Esophagus squamous epithelium (tissue), 5 donors: ENCODE measurements at regions not wholly inside any gene's neighbourhood (a gene's known extent, or its start where the extent isn't known, plus 50 kb on each side); places are given as distances from the start of the nearest gene placed in this dataset.

ENCODE experiments used
- DNase-seq: peaks from one replicate; lab custom pipeline; 2025; lab: John Stamatoyannopoulos, UW
- H3K27ac ChIP-seq, 4 donors: fragments of 200-600 bp; sonication (generic); one replicate each; pipeline ENCODE4 v1.5.1; 2016 to 2019; ENCODE audit warnings: mild to moderate bottlenecking in 1 of 4
- H3K27me3 ChIP-seq, 4 donors: fragments of 200-600 bp; sonication (generic); 1 replicate in 3 of 4; 2 replicates in 1 of 4; pipeline versions ENCODE4 v1.5.1 to v1.6.0; 2017 to 2021; ENCODE audit warnings: antibody characterized with exemption in 1 of 4
- H3K36me3 ChIP-seq, 3 donors: fragments of 200-600 bp; sonication (generic); one replicate each; pipeline ENCODE4 v1.5.1; 2016 to 2019
- H3K4me1 ChIP-seq, 3 donors: fragments of 200-600 bp; sonication (generic); one replicate each; pipeline ENCODE4 v1.5.1; 2017 to 2019
- H3K4me3 ChIP-seq, 4 donors: fragments of 200-600 bp; sonication (generic); 1 replicate in 3 of 4; 2 replicates in 1 of 4; pipeline ENCODE4 v1.5.1; 2016 to 2019; ENCODE audit warnings: mild to moderate bottlenecking in 2 of 4, moderate library complexity in 1 of 4
- H3K9me3 ChIP-seq, 3 donors: fragments of 200-600 bp; sonication (generic); one replicate each; pipeline ENCODE4 v1.5.1; 2016 to 2019
- CTCF ChIP-seq, 6 experiments: fragments of 450-650 bp in 4 of 6; fragments of 200-600 bp in 2 of 6; sonication (generic) in 2 of 6; IDR thresholded peaks; one replicate each; pipeline ENCODE4 v1.5.1; 2016 to 2019; ENCODE audit warnings: antibody characterized with exemption in 6 of 6, mild to moderate bottlenecking in 4 of 6, moderate library complexity in 4 of 6
- POLR2A ChIP-seq, 4 donors: fragments of 450-650 bp; IDR thresholded peaks; one replicate each; pipeline ENCODE4 v1.6.1; 2017; ENCODE audit warnings: antibody characterized with exemption in 4 of 4, mild to moderate bottlenecking in 4 of 4, moderate library complexity in 3 of 4
- WGBS, 2 donors: methylation state at CpG; one replicate each; pipeline ENCODE4 v1.1.5; 2018; 5-methylcytosine and 5-hydroxymethylcytosine counted together
- intact Hi-C: fragments of 100-400 bp; cut with DNase I; formaldehyde crosslinking; loops from one replicate; pipeline ENCODE4 v1.15.0; 2022
- donor health status: DM: yes; HTN: yes; CAD: no.

- H3K9me3 ChIP-seq = no peaks in the 10 kb centered on the region
- DNase-seq = no peak
- WGBS, 2 donors = 72 to 81% methylated on average over 5 of the region's 6 CpGs
- H3K36me3 ChIP-seq = no peaks in the 10 kb centered on the region
- H3K27me3 ChIP-seq = peaks cover 0 to 5% (median 0%) of the 10 kb centered on the region in 4 donors
- H3K27ac ChIP-seq = no peak overlapping the region
- no peak overlapping the region for H3K4me3 ChIP-seq
- peaks cover 0 to 6% (median 0%) of the 10 kb centered on the region in 3 donors for H3K4me1 ChIP-seq
- no peak for TF ChIP-seq POLR2A (IDR thresholded peaks at IDR 0.05)
- TF ChIP-seq CTCF (IDR thresholded peaks at IDR 0.05) = no peak
- intact Hi-C loops = no loop called here
Observed at GRCh38 chr9:90058182-90058763, 453.5 kb downstream of the GADD45G start.

- Histone ChIP-seq H3K36me3 (no peaks in the 10 kb centered on the region), H3K27ac (no peak overlapping the region), H3K4me3 (no peak overlapping the region), H3K9me3 (no peaks in the 10 kb centered on the region), H3K27me3 (peaks cover 0 to 5% (median 0%) of the 10 kb centered on the region in 4 donors), H3K4me1 (peaks cover 0 to 6% (median 0%) of the 10 kb centered on the region in 3 donors)
- no peak for DNase-seq
- intact Hi-C loops = no loop called here
- WGBS, 2 donors = 85 to 90% methylated on average over 6 to 8 of the region's 8 CpGs
- TF ChIP-seq CTCF (IDR thresholded peaks at IDR 0.05) (no peak), POLR2A (IDR thresholded peaks at IDR 0.05) (no peak)
Observed at GRCh38 chr9:90059436-90059835, 454.6 kb downstream of the GADD45G start.

- Histone ChIP-seq H3K36me3 (no peaks in the 10 kb centered on the region), H3K27me3 (no peaks in the 10 kb centered on the region), H3K4me3 (no peak overlapping the region), H3K27ac (no peak overlapping the region), H3K4me1 (peaks cover 0 to 6% (median 0%) of the 10 kb centered on the region in 3 donors), H3K9me3 (no peaks in the 10 kb centered on the region)
- DNase-seq = no peak
- intact Hi-C loops = no loop called here
- 60 to 73% methylated on average over 8 of the region's 8 CpGs for WGBS, 2 donors
- TF ChIP-seq POLR2A (IDR thresholded peaks at IDR 0.05) = no peak
- TF ChIP-seq CTCF (IDR thresholded peaks at IDR 0.05) = no peak
Observed at GRCh38 chr9:90060256-90060655, 455.4 kb downstream of the GADD45G start.

- DNase-seq = no peak
- Histone ChIP-seq H3K4me3 (no peak overlapping the region), H3K36me3 (no peaks in the 10 kb centered on the region), H3K9me3 (no peaks in the 10 kb centered on the region), H3K27me3 (no peaks in the 10 kb centered on the region), H3K4me1 (peaks cover 0 to 6% (median 0%) of the 10 kb centered on the region in 3 donors), H3K27ac (no peak overlapping the region)
- intact Hi-C loops = no loop called here
- TF ChIP-seq CTCF (IDR thresholded peaks at IDR 0.05) (no peak), POLR2A (IDR thresholded peaks at IDR 0.05) (no peak)
- WGBS, 2 donors = 84 to 85% methylated on average over 1 of the region's 1 CpG
Observed at GRCh38 chr9:90061187-90061586, 456.4 kb downstream of the GADD45G start.

GRCh38 chr9:90062982-90063381 is 458.2 kb downstream of the GADD45G start:
- DNase-seq = no peak
- Histone ChIP-seq H3K4me1 (peaks cover 0 to 6% (median 0%) of the 10 kb centered on the region in 3 donors), H3K4me3 (no peak overlapping the region), H3K9me3 (no peaks in the 10 kb centered on the region), H3K27ac (no peak overlapping the region), H3K27me3 (no peaks in the 10 kb centered on the region), H3K36me3 (no peaks in the 10 kb centered on the region)
- WGBS, 2 donors = 45 to 67% methylated on average over 1 of the region's 1 CpG
- no peak for TF ChIP-seq POLR2A (IDR thresholded peaks at IDR 0.05)
- no peak for TF ChIP-seq CTCF (IDR thresholded peaks at IDR 0.05)
- intact Hi-C loops = no loop called here
